GM21786 (cell line): ENCODE measurements at regions not wholly inside any gene's neighbourhood (a gene's known extent, or its start where the extent isn't known, plus 50 kb on each side); places are given as distances from the start of the nearest gene placed in this dataset.

Source experiments
- ATAC-seq: cut with Tn5 transposase; IDR thresholded peaks from one replicate; pipeline ENCODE4 v1.9.1; 2021; ENCODE audit not compliant: unreplicated experiment

- ATAC-seq = no peak
Measured at GRCh38 chr15:95590533-95591044, 739.9 kb upstream of the NR2F2 start.

GRCh38 chr15:95591270-95591669 is 739.2 kb upstream of the NR2F2 start:
- no peak for ATAC-seq

- no peak for ATAC-seq
Measured at GRCh38 chr15:95591886-95592285, 738.6 kb upstream of the NR2F2 start.

GRCh38 chr15:95594496-95594895 is 736.0 kb upstream of the NR2F2 start:
- ATAC-seq = no peak

- ATAC-seq = no peak
Measured at GRCh38 chr15:95595759-95596158, 734.7 kb upstream of the NR2F2 start.

GRCh38 chr15:95596496-95596895 is 734.0 kb upstream of the NR2F2 start:
- ATAC-seq = no peak

GRCh38 chr15:95598251-95598855 is 732.1 kb upstream of the NR2F2 start:
- no peak for ATAC-seq

- no peak for ATAC-seq
Measured at GRCh38 chr15:95600367-95600766, 730.1 kb upstream of the NR2F2 start.

- ATAC-seq = no peak
Measured at GRCh38 chr15:95600884-95601283, 729.6 kb upstream of the NR2F2 start.

- ATAC-seq = no peak
Measured at GRCh38 chr15:95601525-95601924, 729.0 kb upstream of the NR2F2 start.

- no peak for ATAC-seq
Measured at GRCh38 chr15:95603802-95604201, 726.7 kb upstream of the NR2F2 start.

GRCh38 chr15:95604634-95605036 is 725.9 kb upstream of the NR2F2 start:
- no peak for ATAC-seq

- no peak for ATAC-seq
Measured at GRCh38 chr15:95605098-95605497, 725.4 kb upstream of the NR2F2 start.

- ATAC-seq = no peak
Measured at GRCh38 chr15:95606551-95606950, 723.9 kb upstream of the NR2F2 start.

GRCh38 chr15:95608371-95608770 is 722.1 kb upstream of the NR2F2 start:
- ATAC-seq = no peak

- no peak for ATAC-seq
Measured at GRCh38 chr15:95609096-95609495, 721.4 kb upstream of the NR2F2 start.

- ATAC-seq = no peak
Measured at GRCh38 chr15:95610945-95611344, 719.6 kb upstream of the NR2F2 start.

- ATAC-seq = no peak
Measured at GRCh38 chr15:95615436-95615835, 715.1 kb upstream of the NR2F2 start.

GRCh38 chr15:95616306-95616705 is 714.2 kb upstream of the NR2F2 start:
- no peak for ATAC-seq

- ATAC-seq = peak; percentile 48
Measured at GRCh38 chr15:95620934-95621579, 709.4 kb upstream of the NR2F2 start.

GRCh38 chr15:95622843-95623242 is 707.7 kb upstream of the NR2F2 start:
- ATAC-seq = no peak

- no peak for ATAC-seq
Measured at GRCh38 chr15:95624100-95624499, 706.4 kb upstream of the NR2F2 start.
